Activated CD4-positive, alpha-beta T cell treated with anti-CD3 and anti-CD28 coated beads for 24 hours (primary cell): ENCODE measurements at regions not wholly inside any gene's neighbourhood (a gene's known extent, or its start where the extent isn't known, plus 50 kb on each side); places are given as distances from the start of the nearest gene placed in this dataset.

Experiments used
- DNase-seq, 2 donors: peaks; one replicate each; pipeline ENCODE4 v3.0.0-alpha.2; 2020; ENCODE audit warnings: low read depth in 2 of 2

- no peak for DNase-seq
Measured at GRCh38 chr15:70308735-70309434, 211.2 kb upstream of the TLE3 start.

GRCh38 chr15:70308011-70308734 is 210.5 kb upstream of the TLE3 start:
- DNase-seq = no peak

GRCh38 chr15:70306582-70306981 is 208.9 kb upstream of the TLE3 start:
- no peak for DNase-seq

- DNase-seq = no peak
Measured at GRCh38 chr15:70306081-70306480, 208.4 kb upstream of the TLE3 start.

- DNase-seq = no peak
Measured at GRCh38 chr15:70303981-70304380, 206.3 kb upstream of the TLE3 start.

GRCh38 chr15:70302360-70302759 is 204.6 kb upstream of the TLE3 start:
- no peak for DNase-seq

GRCh38 chr15:70301396-70301795 is 203.7 kb upstream of the TLE3 start:
- DNase-seq = no peak

GRCh38 chr15:70299931-70300869 is 202.5 kb upstream of the TLE3 start:
- peak; percentile 57 to 62 for DNase-seq

- no peak for DNase-seq
Measured at GRCh38 chr15:70297465-70298058, 199.8 kb upstream of the TLE3 start.

GRCh38 chr15:70294731-70295305 is 197.1 kb upstream of the TLE3 start:
- no peak for DNase-seq

GRCh38 chr15:70293591-70294470 is 196.1 kb upstream of the TLE3 start:
- DNase-seq = no peak

GRCh38 chr15:70293138-70293537 is 195.4 kb upstream of the TLE3 start:
- DNase-seq = no peak

- DNase-seq = no peak
Measured at GRCh38 chr15:70292076-70292760, 194.5 kb upstream of the TLE3 start.

- no peak for DNase-seq
Measured at GRCh38 chr15:70291305-70292075, 193.8 kb upstream of the TLE3 start.

- DNase-seq = no peak
Measured at GRCh38 chr15:70290708-70291107, 193.0 kb upstream of the TLE3 start.

GRCh38 chr15:70289191-70289955 is 191.7 kb upstream of the TLE3 start:
- no peak for DNase-seq

- DNase-seq = no peak
Measured at GRCh38 chr15:70286113-70286806, 188.5 kb upstream of the TLE3 start.
